ENCODE measurements at regions not wholly inside any gene's neighbourhood (a gene's known extent, or its start where the extent isn't known, plus 50 kb on each side); places are given as distances from the start of the nearest gene placed in this dataset.

- no peak for FAIRE-seq
- Histone ChIP-seq H3K9ac (replicated peaks in 1 of 4; ENCODE audit: extremely low read depth in 1 of 4, low read depth in 3 of 4, low read length in 3 of 4) (no peak overlapping the region; a peak in 1 of 7 replicates), H3K18ac (ENCODE audit: extremely low read depth, low read length) (no peak overlapping the region), H3K4me2 (ENCODE audit: insufficient read depth in 1 of 2, low read depth in 2 of 2, low read length in 2 of 2) (no peak overlapping the region), H3K4ac (replicated peaks; ENCODE audit: insufficient read length, low read depth, low read length) (peak overlapping the region; percentile 85), H2BK5ac (ENCODE audit: low read depth, low read length) (peak overlapping the region; percentile 16; the same call in 1 of the 2 replicates), H3K9me3 (ENCODE audit: insufficient read depth in 2 of 2, low read depth in 1 of 2, low read length in 1 of 2) (peaks cover 0 to 6% of the 10 kb centered on the region in 2 experiments; a peak in 1 of 4 replicates), H2AK5ac (ENCODE audit: low read depth, low read length) (no peak overlapping the region), H2AFZ (ENCODE audit: low read length) (no peak overlapping the region; the same call in 1 of the 2 replicates), H3K36me3 (ENCODE audit: control insufficient read depth in 2 of 4, insufficient read depth in 4 of 4, low read length in 3 of 4) (no peaks in the 10 kb centered on the region), H3K27ac (ENCODE audit: low read depth, low read length) (no peak overlapping the region), H3K14ac (ENCODE audit: insufficient read length) (no peak overlapping the region), H2BK12ac (ENCODE audit: low read depth, low read length) (no peak overlapping the region), H2BK120ac (replicated peaks; ENCODE audit: low read depth, low read length) (no peak overlapping the region), H3K79me2 (ENCODE audit: control insufficient read depth in 1 of 2, insufficient read depth in 2 of 2, low read length in 2 of 2) (no peaks in the 10 kb centered on the region), H2BK15ac (ENCODE audit: low read length) (no peak overlapping the region), H4K8ac (ENCODE audit: extremely low read depth, insufficient read depth, low read length) (no peak overlapping the region), H3K23ac (ENCODE audit: insufficient read length) (no peak overlapping the region), H4K91ac (replicated peaks; ENCODE audit: insufficient read length, low read length) (no peak overlapping the region), H4K20me1 (replicated peaks in 1 of 2; ENCODE audit: control insufficient read depth in 1 of 2, insufficient read depth in 2 of 2, low read length in 2 of 2) (peaks cover 0 to 2% of the 10 kb centered on the region in 2 experiments), H3K56ac (replicated peaks; ENCODE audit: insufficient read length, low read depth, low read length) (no peak overlapping the region), H4K5ac (ENCODE audit: insufficient read length, low read depth, low read length) (no peak overlapping the region), H3K4me3 (ENCODE audit: extremely low read depth in 1 of 4, insufficient read depth in 2 of 4, low read depth in 3 of 4, low read length in 4 of 4) (no peak overlapping the region), H3K79me1 (ENCODE audit: low read depth, low read length) (no peaks in the 10 kb centered on the region), H3K27me3 (replicated peaks in 1 of 4; ENCODE audit: control insufficient read depth in 3 of 4, extremely low read depth in 1 of 4, insufficient read depth in 3 of 4, low read length in 3 of 4) (no peaks in the 10 kb centered on the region), H3K4me1 (replicated peaks in 1 of 4; ENCODE audit: control insufficient read depth in 3 of 4, insufficient read depth in 4 of 4, low read length in 3 of 4) (no peaks in the 10 kb centered on the region), H2BK20ac (ENCODE audit: low read length) (no peak overlapping the region), H3K23me2 (ENCODE audit: low read depth, low read length) (no peaks in the 10 kb centered on the region)
- no peak for DNase-seq (ENCODE audit: low read depth in 1 of 2, low spot score in 2 of 2)
- 69% methylated on average over 1 of the region's 1 CpG; no CpG with 5 or more reads in 1 of the 2 experiments for WGBS, 2 experiments (ENCODE audit: extremely low coverage in 1 of 2, insufficient coverage in 1 of 2, insufficient read length in 1 of 2, insufficient replicate concordance in 2 of 2, low coverage in 1 of 2, low lambda C conversion rate in 2 of 2, missing lambda C conversion rate in 1 of 2)
- POLR2A ChIA-PET (ENCODE audit: partially characterized antibody) = no interaction called here
- CTCF ChIA-PET (ENCODE audit: partially characterized antibody) = no interaction called here
- TF ChIP-seq POU5F1 (IDR thresholded peaks at IDR 0.05; ENCODE audit: low read depth, low read length) (no peak), MAFK (IDR thresholded peaks at IDR 0.05; ENCODE audit: low read depth, low read length) (no peak), BACH1 (IDR thresholded peaks at IDR 0.05; ENCODE audit: low read length) (no peak), RAD21 (IDR thresholded peaks at IDR 0.05 in 1 of 2, conservative IDR thresholded peaks at IDR 0.05 in 1 of 2; ENCODE audit: low read depth in 2 of 2, low read length in 2 of 2) (no peak), JUND (IDR thresholded peaks at IDR 0.05; ENCODE audit: low read length) (no peak), HDAC6 (IDR thresholded peaks at IDR 0.05; ENCODE audit: low read depth, low read length) (no peak), NANOG (IDR thresholded peaks at IDR 0.05; ENCODE audit: insufficient read depth, low read depth, low read length, poor library complexity, severe bottlenecking) (no peak), SRF (IDR thresholded peaks at IDR 0.05; ENCODE audit: low read depth, low read length) (no peak), RFX5 (IDR thresholded peaks at IDR 0.05; ENCODE audit: borderline replicate concordance, low read depth, low read length) (no peak), RNF2 (IDR thresholded peaks at IDR 0.05; ENCODE audit: borderline replicate concordance, low read depth, low read length, missing control alignments, poor library complexity, severe bottlenecking) (no peak), TAF1 (IDR thresholded peaks at IDR 0.05; ENCODE audit: low read depth, low read length) (no peak), POLR2A (IDR thresholded peaks at IDR 0.05; ENCODE audit: control extremely low read depth in 1 of 2, low read depth in 2 of 2, low read length in 2 of 2) (no peak), SIN3A (conservative IDR thresholded peaks at IDR 0.05 in 1 of 2, IDR thresholded peaks at IDR 0.05 in 1 of 2; ENCODE audit: low read depth in 1 of 2, low read length in 2 of 2) (no peak)
- TF ChIP-seq, protein P1, sequence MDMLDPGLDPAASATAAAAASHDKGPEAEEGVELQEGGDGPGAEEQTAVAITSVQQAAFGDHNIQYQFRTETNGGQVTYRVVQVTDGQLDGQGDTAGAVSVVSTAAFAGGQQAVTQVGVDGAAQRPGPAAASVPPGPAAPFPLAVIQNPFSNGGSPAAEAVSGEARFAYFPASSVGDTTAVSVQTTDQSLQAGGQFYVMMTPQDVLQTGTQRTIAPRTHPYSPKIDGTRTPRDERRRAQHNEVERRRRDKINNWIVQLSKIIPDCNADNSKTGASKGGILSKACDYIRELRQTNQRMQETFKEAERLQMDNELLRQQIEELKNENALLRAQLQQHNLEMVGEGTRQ (IDR thresholded peaks at IDR 0.05; ENCODE audit: low read length) = no peak
These were observed 645.2 kb downstream of the ZNF385D start for GRCh38 chr3:21105784-21106183.
